ENCODE measurements at regions not wholly inside any gene's neighbourhood (a gene's known extent, or its start where the extent isn't known, plus 50 kb on each side); places are given as distances from the start of the nearest gene placed in this dataset.

- TF ChIP-seq POLR2A (IDR thresholded peaks at IDR 0.05; ENCODE audit: low read length) = no peak
- TF ChIP-seq GATA1 (IDR thresholded peaks at IDR 0.05; ENCODE audit: low read depth, low read length) = no peak
Measured at GRCh38 chr5:117748336-117748735, 1173.7 kb upstream of the SEMA6A start.
